ENCODE measurements at regions not wholly inside any gene's neighbourhood (a gene's known extent, or its start where the extent isn't known, plus 50 kb on each side); places are given as distances from the start of the nearest gene placed in this dataset.

- DNase-seq (ENCODE audit: low spot score): no peak
Measured at GRCh38 chr5:8848997-8849594, 696.8 kb downstream of the SEMA5A start.

GRCh38 chr5:8851101-8851500 lies 694.8 kb downstream of the SEMA5A start:
- DNase-seq (ENCODE audit: low spot score): no peak

DNA sequence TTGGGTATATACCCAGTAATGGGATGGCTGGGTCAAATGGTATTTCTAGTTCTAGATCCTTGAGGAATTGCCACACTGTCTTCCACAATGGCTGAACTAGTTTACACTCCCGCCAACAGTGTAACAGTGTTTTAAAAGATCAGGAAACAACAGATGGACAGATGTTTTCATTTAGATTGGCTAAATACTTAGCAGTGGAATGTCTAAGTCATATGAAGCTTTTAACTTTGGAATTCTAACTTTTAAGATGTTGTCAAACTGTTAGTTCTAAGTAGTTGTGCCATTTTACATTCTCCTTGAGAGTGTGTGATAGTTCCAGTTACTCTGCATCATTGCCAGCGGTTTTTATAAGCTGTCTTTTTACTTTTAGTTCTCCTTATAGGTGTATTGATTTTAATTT lies 688.8 kb downstream of the SEMA5A start:
- DNase-seq (ENCODE audit: low spot score): no peak

DNA sequence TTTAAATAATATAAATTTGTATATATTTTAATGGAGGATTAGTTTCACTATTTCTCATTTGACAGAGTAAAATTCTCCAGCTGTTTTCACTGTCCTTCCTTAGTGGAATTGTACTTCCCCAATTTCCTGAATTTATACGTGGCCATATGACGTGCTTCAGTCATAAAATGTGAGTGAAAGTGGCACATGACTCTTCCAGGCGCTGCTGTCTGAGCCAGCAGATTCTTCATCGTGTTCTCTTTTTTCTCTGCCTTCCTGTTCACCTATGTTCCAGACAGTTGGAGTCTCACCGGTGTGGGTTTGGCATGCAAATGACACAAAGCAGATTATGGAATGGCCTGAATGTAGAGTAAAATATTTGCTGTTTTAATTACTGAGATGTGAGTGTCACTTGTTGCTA lies 684.1 kb downstream of the SEMA5A start:
- no peak for DNase-seq (ENCODE audit: low spot score)

- DNase-seq (ENCODE audit: low spot score): no peak
Measured at GRCh38 chr5:8864053-8864452, 681.8 kb downstream of the SEMA5A start.

DNA sequence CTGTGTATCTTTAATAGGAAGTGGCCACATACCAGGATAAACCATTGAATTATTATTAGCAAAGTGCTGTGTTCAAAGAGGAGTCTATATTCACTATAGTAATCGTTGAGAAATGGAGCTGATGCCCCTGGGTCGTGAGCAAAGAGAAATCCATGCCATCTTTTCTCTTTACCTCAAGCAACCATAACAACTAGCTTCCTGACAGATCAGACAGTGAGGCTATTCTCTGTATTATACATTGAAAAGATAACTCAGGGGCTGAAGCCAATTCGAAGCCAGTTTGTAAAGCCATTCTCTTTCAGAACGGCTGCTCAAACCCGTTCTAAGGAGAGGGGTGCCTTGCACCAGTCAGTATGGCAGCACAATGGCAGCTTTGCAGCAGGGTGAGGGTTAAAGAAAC lies 680.6 kb downstream of the SEMA5A start:
- no peak for DNase-seq (ENCODE audit: low spot score)

- no peak for DNase-seq (ENCODE audit: low spot score)
Measured at GRCh38 chr5:8865686-8866374, 680.0 kb downstream of the SEMA5A start.

DNA sequence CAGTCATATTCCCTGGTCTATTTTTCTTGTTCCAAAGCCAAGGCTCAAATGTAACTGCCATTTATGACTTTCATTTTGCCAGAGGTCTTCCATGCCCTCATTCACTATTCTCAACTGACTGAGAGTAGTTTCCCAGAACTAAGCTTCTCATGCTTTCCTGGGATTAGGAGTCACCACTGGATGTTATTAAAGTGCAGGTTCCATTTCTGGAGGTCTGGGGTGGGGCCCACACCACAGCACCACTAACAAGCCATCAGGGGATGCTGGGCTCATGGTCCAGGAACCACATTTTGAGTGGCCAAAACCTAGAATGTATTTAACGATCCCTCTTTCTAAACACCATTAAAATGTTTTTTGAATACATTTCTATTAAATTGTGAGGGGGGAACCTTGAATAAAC lies 677.6 kb downstream of the SEMA5A start:
- no peak for DNase-seq (ENCODE audit: low spot score)

- DNase-seq (ENCODE audit: low spot score): no peak
Measured at GRCh38 chr5:8869932-8870331, 675.9 kb downstream of the SEMA5A start.

GRCh38 chr5:8870349-8870958 lies 675.4 kb downstream of the SEMA5A start:
- no peak for DNase-seq (ENCODE audit: low spot score)

DNA sequence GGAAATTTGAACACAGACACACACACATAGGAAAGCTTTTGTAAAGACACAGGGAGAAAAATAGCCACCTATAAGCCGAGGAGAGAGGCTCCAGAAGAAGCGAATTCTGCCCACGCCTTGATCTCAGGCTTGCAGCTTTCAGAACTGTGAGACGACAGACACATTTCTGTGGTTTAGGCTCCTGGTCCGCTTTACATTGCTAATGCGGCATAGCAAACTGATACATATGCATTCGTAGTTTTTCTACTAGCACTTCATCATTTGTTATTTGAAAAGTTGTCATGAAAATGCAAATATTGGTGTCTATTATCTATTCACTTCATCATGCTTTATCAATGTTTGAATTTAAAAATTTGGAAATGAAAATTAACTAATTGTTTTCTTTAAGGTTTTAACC lies 674.9 kb downstream of the SEMA5A start:
- DNase-seq (ENCODE audit: low spot score): no peak

DNA sequence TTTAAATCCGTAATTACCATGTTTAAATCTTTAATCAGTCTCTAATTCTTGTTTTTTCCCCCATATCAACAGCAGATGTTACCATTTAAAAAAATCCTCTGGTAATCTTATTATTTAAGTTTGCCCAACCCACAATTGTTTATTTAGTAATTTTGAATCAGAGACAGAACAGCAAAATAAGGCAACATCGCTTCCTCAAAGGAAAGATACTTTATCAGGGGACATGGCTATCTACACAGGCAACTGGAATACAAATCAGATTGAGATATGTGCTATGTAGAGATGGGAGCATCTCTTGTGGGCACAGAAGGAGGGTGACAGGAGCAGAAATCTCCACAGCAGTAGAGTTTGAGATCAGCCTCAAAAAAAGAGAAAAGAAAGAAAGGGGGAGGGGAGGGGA lies 674.4 kb downstream of the SEMA5A start:
- DNase-seq (ENCODE audit: low spot score): no peak

DNA sequence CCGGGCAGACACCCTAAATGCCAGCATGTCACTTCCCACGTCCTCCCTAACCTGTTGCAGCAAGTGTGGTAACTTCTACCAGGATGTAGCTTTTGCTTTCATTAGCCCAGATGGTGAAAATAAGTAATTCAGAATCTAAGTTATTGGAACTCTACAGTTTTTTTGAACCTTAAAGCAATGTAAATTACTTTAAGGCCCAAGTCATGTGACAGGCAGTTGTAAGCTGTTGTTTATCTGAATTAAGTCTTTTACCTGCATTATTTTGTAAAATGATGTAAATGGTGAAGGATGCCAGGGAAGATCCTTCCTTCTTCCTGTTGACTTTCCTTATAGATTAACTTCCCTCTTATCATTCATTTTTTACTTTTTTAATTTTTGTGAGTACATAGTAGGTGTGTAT lies 670.2 kb downstream of the SEMA5A start:
- no peak for DNase-seq (ENCODE audit: low spot score)

DNA sequence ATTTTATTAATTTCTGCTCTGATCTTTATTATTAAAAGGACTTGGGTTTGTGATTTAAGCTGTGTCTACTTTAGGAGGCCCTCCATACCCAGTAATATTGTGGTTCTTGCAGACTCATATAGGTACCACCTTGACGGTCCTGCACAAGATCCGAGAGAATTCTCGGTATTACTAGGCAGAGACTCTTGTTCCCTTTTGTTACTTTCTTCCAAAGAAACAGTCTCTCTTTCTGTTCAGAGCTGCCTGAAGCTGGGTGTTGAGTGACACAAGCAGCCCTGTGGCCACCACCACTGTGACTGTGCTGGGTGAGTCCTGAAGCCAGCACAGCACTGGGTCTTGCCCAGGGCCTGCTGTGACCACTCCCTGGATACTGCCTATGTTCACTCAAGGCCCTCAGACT lies 666.6 kb downstream of the SEMA5A start:
- DNase-seq (ENCODE audit: low spot score): no peak

DNA sequence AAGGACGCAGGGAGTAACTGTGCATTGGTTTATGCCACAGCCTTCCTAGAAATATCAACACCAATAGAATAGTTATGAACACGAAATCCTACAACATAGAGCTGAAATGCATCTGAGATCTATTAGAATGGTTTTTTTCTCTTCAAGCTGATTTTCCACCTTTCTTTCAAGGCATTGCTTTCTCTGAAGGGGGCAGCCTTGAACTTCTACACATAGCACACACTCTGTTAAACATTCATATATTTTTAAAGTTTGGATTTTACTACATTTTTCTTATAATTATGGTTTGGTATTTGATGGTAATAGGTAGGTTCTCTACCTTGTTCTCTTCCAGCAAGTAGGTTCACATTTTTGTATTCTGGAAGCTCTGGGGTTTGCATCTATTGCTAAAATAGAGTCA lies 661.8 kb downstream of the SEMA5A start:
- DNase-seq (ENCODE audit: low spot score): no peak

GRCh38 chr5:8892926-8893325 lies 652.9 kb downstream of the SEMA5A start:
- no peak for DNase-seq (ENCODE audit: low spot score)

DNA sequence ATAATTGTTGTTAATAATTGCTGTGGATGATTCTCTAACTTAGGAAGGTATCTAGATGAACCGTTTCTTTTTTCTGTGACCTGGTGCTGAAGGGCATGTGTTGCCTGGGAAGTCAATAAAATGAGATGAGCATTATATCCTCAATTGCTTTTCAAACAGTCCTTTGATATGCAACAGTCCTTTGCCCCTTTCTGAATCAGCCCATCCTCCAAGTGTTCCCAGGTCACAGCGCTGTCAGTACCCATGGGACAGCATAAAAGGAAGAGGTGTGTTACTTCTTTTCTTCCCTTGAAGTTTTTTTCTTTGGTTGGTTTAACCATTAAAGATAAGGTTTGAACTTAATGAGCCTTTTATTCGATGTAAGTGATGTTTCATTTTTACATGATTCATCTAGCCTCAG lies 651.8 kb downstream of the SEMA5A start:
- DNase-seq (ENCODE audit: low spot score): no peak

DNA sequence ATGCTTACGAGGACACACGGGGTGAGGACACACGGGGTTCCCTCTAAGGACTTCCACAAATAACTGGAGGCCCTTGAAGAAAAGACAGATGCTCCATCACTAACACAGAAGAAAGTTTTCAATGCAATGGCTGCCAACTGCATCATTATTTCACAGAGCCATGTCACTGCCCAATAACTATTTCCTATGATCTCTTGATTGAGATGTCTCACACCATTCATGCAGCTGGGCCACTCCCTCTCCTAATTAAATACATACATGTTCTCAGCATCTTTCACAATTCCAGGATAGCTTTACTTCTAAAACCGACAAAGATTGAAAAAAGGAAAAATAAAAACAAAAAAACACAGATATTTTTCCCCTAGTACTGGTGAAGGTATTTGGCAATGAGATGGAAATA lies 650.8 kb downstream of the SEMA5A start:
- no peak for DNase-seq (ENCODE audit: low spot score)

- DNase-seq (ENCODE audit: low spot score): no peak
Measured at GRCh38 chr5:8895599-8895998, 650.3 kb downstream of the SEMA5A start.

GRCh38 chr5:8897316-8897715 lies 648.6 kb downstream of the SEMA5A start:
- DNase-seq (ENCODE audit: low spot score): no peak

- no peak for DNase-seq (ENCODE audit: low spot score)
Measured at GRCh38 chr5:8905021-8905420, 640.9 kb downstream of the SEMA5A start.

GRCh38 chr5:8906303-8906967 lies 639.4 kb downstream of the SEMA5A start:
- DNase-seq (ENCODE audit: low spot score): no peak

- DNase-seq (ENCODE audit: low spot score): no peak
Measured at GRCh38 chr5:8907168-8907868, 638.6 kb downstream of the SEMA5A start.

Measured in hematopoietic multipotent progenitor cell treated with erythropoietin and hydrocortisone succinate and interleukin-3 and kit ligand, for 17 days (in vitro differentiated cells).